Neural progenitor cell (in vitro differentiated cells): ENCODE measurements at regions not wholly inside any gene's neighbourhood (a gene's known extent, or its start where the extent isn't known, plus 50 kb on each side); places are given as distances from the start of the nearest gene placed in this dataset.

ENCODE experiments used
- DNase-seq: peaks from one replicate; pipeline ENCODE4 v3.0.0-alpha.2; 2016; ENCODE audit warnings: low spot score
- H2AFZ ChIP-seq: fragments of 200-600 bp; sonication (generic); replicated peaks from 2 replicates; pipeline ENCODE4 v1.6.1; 2016; ENCODE audit warnings: antibody characterized with exemption
- H3F3A ChIP-seq: fragments of 200-600 bp; sonication (generic); 2 replicates; pipeline ENCODE4 v1.6.1; 2016; ENCODE audit warnings: antibody characterized with exemption, low read depth
- H3K27ac ChIP-seq: fragments of 200-600 bp; sonication (generic); 2 replicates; pipeline ENCODE4 v1.5.1; 2016; ENCODE audit warnings: mild to moderate bottlenecking
- H3K27me3 ChIP-seq: fragments of 200-600 bp; sonication (generic); 2 replicates; pipeline ENCODE4 v1.6.1; 2016; ENCODE audit warnings: mild to moderate bottlenecking, moderate library complexity
- H3K36me3 ChIP-seq: fragments of 200-600 bp; sonication (generic); 2 replicates; pipeline ENCODE4 v1.5.1; 2016
- H3K4me1 ChIP-seq: fragments of 200-600 bp; sonication (generic); 2 replicates; pipeline ENCODE4 v1.6.1; 2016; ENCODE audit warnings: mixed run types
- H3K4me2 ChIP-seq: fragments of 200-600 bp; sonication (generic); 2 replicates; pipeline ENCODE4 v1.6.1; 2016
- H3K4me3 ChIP-seq: fragments of 200-600 bp; sonication (generic); 2 replicates; pipeline ENCODE4 v1.5.1; 2016
- H3K79me2 ChIP-seq: fragments of 200-600 bp; sonication (generic); 2 replicates; pipeline ENCODE4 v1.6.1; 2016; ENCODE audit warnings: low read depth
- H3K9ac ChIP-seq: fragments of 200-600 bp; sonication (generic); 2 replicates; pipeline ENCODE4 v1.6.1; 2016
- H3K9me3 ChIP-seq: fragments of 200-600 bp; sonication (generic); 2 replicates; pipeline ENCODE4 v1.5.1; 2016; ENCODE audit warnings: low read depth
- H4K20me1 ChIP-seq: fragments of 200-600 bp; sonication (generic); 2 replicates; pipeline ENCODE4 v1.6.1; 2016; ENCODE audit warnings: low read depth
- H3K27ac Mint-ChIP-seq: 3 replicates; pipeline ENCODE4 v1.8.0; 2021; ENCODE audit warnings: mixed read lengths
- H3K27me3 Mint-ChIP-seq: 2 replicates; pipeline ENCODE4 v1.8.0; 2022; ENCODE audit warnings: low read depth, mild to moderate bottlenecking, inconsistent platforms, moderate library complexity, mixed read lengths; ENCODE audit not compliant: insufficient read depth
- H3K36me3 Mint-ChIP-seq: 3 replicates; pipeline ENCODE4 v1.8.0; 2021; ENCODE audit warnings: mixed read lengths
- H3K4me1 Mint-ChIP-seq: 3 replicates; pipeline ENCODE4 v1.8.0; 2021; ENCODE audit warnings: mixed read lengths
- H3K4me3 Mint-ChIP-seq: 3 replicates; pipeline ENCODE4 v1.8.0; 2021; ENCODE audit warnings: mild to moderate bottlenecking, moderate library complexity, mixed read lengths
- H3K9me3 Mint-ChIP-seq: 3 replicates; pipeline ENCODE4 v1.8.0; 2020; ENCODE audit warnings: mixed read lengths
- CTCF ChIP-seq: fragments of 200-600 bp; sonication (generic); IDR thresholded peaks from 2 replicates; pipeline ENCODE4 v1.5.1; 2017; ENCODE audit warnings: antibody characterized with exemption, mild to moderate bottlenecking
- EZH2 ChIP-seq: fragments of 200-600 bp; sonication (generic); IDR thresholded peaks from 2 replicates; pipeline ENCODE4 v1.6.1; 2017; ENCODE audit warnings: antibody characterized with exemption, mild to moderate bottlenecking, moderate library complexity
- EZH2phosphoT487 ChIP-seq: fragments of 200-600 bp; sonication (generic); IDR thresholded peaks from 2 replicates; pipeline ENCODE4 v1.6.1; 2017; ENCODE audit warnings: antibody characterized with exemption

GRCh38 chr1:34276606-34277005 lies 99.9 kb downstream of the C1orf94 start:
- H3K9me3 ChIP-seq: no peaks in the 10 kb centered on the region
- no peak overlapping the region for H3K27ac Mint-ChIP-seq
- no peaks in the 10 kb centered on the region for H3K9me3 Mint-ChIP-seq
- H3K36me3 Mint-ChIP-seq: no peaks in the 10 kb centered on the region
- no peak overlapping the region for H3K4me3 Mint-ChIP-seq
- no peaks in the 10 kb centered on the region for H3K27me3 ChIP-seq
- H3K9ac ChIP-seq: no peak overlapping the region
- no peaks in the 10 kb centered on the region for H3K4me1 Mint-ChIP-seq
- H2AFZ ChIP-seq: no peak overlapping the region
- H3K4me2 ChIP-seq: no peak overlapping the region
- H4K20me1 ChIP-seq: no peaks in the 10 kb centered on the region
- peaks cover 8% of the 10 kb centered on the region for H3K27me3 Mint-ChIP-seq
- H3F3A ChIP-seq: no peaks in the 10 kb centered on the region
- no peak for DNase-seq
- H3K79me2 ChIP-seq: no peaks in the 10 kb centered on the region
- no peak overlapping the region for H3K27ac ChIP-seq
- no peaks in the 10 kb centered on the region for H3K4me1 ChIP-seq
- H3K36me3 ChIP-seq: no peaks in the 10 kb centered on the region
- H3K4me3 ChIP-seq: no peak overlapping the region
- no peak for TF ChIP-seq EZH2phosphoT487
- TF ChIP-seq CTCF: no peak
- no peak for TF ChIP-seq EZH2

DNA sequence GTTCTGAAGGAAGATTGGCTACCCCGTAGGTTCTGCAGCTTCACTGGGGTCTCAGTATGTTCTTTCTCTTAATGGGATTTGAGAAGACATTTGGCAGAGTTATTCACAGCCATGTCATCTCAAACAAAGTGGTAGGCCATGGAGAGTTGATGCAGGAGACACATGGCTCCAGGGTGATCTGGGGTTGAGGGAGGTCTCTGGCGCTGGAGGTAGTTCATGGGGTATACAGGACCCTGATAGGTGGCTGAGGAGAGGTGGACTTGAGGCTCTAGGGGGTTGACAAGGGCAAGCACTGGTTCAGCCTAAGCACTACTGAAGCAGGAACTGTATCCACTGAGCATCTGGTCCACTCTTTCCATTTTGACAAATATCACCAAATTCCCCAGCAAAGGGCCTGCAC lies 100.4 kb downstream of the C1orf94 start:
- H3K27me3 ChIP-seq: no peaks in the 10 kb centered on the region
- peaks cover 8% of the 10 kb centered on the region for H3K27me3 Mint-ChIP-seq

DNA sequence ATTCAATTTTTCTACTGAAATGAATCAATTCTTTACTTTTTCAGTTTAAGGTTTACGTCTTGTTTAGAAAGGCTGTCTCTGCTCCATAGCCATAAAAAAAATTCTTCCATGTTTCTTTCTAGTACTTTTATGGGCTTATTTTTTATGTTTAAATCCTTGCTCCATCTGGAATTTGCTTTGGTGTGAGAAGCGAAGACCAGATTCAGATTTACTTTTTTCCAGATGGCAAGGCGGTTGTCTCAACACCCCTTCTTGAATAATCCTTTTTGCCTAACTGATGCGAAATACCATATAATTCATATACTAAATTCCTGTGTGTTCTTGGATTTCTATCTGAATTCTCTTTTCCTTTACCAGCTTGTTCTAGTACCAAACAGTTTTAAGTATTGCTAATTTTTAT lies 101.5 kb downstream of the C1orf94 start:
- Histone ChIP-seq H3K79me2 (no peaks in the 10 kb centered on the region), H3F3A (no peaks in the 10 kb centered on the region), H3K9ac (no peak overlapping the region), H2AFZ (no peak overlapping the region), H3K4me1 (no peaks in the 10 kb centered on the region), H4K20me1 (no peaks in the 10 kb centered on the region), H3K4me2 (no peak overlapping the region), H3K27ac (no peak overlapping the region), H3K36me3 (no peaks in the 10 kb centered on the region), H3K4me3 (no peak overlapping the region), H3K27me3 (no peaks in the 10 kb centered on the region), H3K9me3 (no peaks in the 10 kb centered on the region)
- Mint-ChIP-seq H3K4me1 (no peaks in the 10 kb centered on the region), H3K9me3 (no peaks in the 10 kb centered on the region), H3K4me3 (no peak overlapping the region), H3K36me3 (no peaks in the 10 kb centered on the region), H3K27ac (no peak overlapping the region), H3K27me3 (peaks cover 8% of the 10 kb centered on the region)
- TF ChIP-seq EZH2phosphoT487: no peak
- TF ChIP-seq EZH2: no peak
- no peak for TF ChIP-seq CTCF
- no peak for DNase-seq

More for the DNA sequence above, 100.4 kb downstream of the C1orf94 start:
- TF ChIP-seq EZH2phosphoT487 (no peak), EZH2 (no peak), CTCF (no peak)
- H3K9me3 Mint-ChIP-seq: no peaks in the 10 kb centered on the region
- H4K20me1 ChIP-seq: no peaks in the 10 kb centered on the region
- no peaks in the 10 kb centered on the region for H3K4me1 Mint-ChIP-seq
- H3K4me3 Mint-ChIP-seq: no peak overlapping the region
- no peak overlapping the region for H3K9ac ChIP-seq
- H3F3A ChIP-seq: no peaks in the 10 kb centered on the region
- H3K27ac Mint-ChIP-seq: no peak overlapping the region
- H3K9me3 ChIP-seq: no peaks in the 10 kb centered on the region
- no peaks in the 10 kb centered on the region for H3K79me2 ChIP-seq
- H3K4me3 ChIP-seq: no peak overlapping the region
- no peaks in the 10 kb centered on the region for H3K36me3 Mint-ChIP-seq
- H3K4me2 ChIP-seq: no peak overlapping the region
- H3K36me3 ChIP-seq: no peaks in the 10 kb centered on the region
- no peak overlapping the region for H3K27ac ChIP-seq
- no peak overlapping the region for H2AFZ ChIP-seq
- no peaks in the 10 kb centered on the region for H3K4me1 ChIP-seq
- no peak for DNase-seq
